ENCODE measurements at regions not wholly inside any gene's neighbourhood (a gene's known extent, or its start where the extent isn't known, plus 50 kb on each side); places are given as distances from the start of the nearest gene placed in this dataset.

DNA sequence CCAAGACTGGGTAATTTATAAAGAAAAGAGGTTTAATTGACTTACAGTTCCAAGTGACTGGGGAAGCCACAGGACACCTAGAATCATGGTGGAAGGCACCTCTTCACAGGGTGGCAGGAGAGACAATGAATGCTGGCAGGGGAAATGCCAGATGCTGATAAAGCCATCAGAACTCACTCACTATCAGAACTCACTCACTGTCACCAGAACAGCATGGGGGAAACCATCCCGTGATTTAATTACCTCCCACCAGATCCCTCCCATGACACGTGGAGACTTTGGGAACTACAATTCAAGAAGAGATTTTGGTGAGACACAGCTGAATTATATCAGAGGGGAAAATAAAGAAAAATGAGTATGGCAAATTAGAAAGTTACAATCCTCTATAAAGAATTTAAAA, 310.9 kb downstream of the BCHE start:
- no peak for DNase-seq (ENCODE audit: low read depth)
- no peaks in the 10 kb centered on the region for H3K27me3 ChIP-seq (ENCODE audit: control insufficient read depth, insufficient read depth, low read length)
- no peak overlapping the region for H3K4me3 ChIP-seq (ENCODE audit: low read depth, low read length)
- no peaks in the 10 kb centered on the region for H3K36me3 ChIP-seq (ENCODE audit: control insufficient read depth, insufficient read depth, low read length)
- no peak for TF ChIP-seq CTCF (IDR thresholded peaks at IDR 0.05; ENCODE audit: insufficient read depth, low read length, poor library complexity, severe bottlenecking)

GRCh38 chr3:165523801-165524200, 313.4 kb downstream of the BCHE start:
- Histone ChIP-seq H3K4me3 (ENCODE audit: low read depth, low read length) (no peak overlapping the region), H3K27me3 (ENCODE audit: control insufficient read depth, insufficient read depth, low read length) (no peaks in the 10 kb centered on the region), H3K36me3 (ENCODE audit: control insufficient read depth, insufficient read depth, low read length) (no peaks in the 10 kb centered on the region)
- peak; percentile 45 for DNase-seq (ENCODE audit: low read depth)
- no peak for TF ChIP-seq CTCF (IDR thresholded peaks at IDR 0.05; ENCODE audit: insufficient read depth, low read length, poor library complexity, severe bottlenecking)

DNA sequence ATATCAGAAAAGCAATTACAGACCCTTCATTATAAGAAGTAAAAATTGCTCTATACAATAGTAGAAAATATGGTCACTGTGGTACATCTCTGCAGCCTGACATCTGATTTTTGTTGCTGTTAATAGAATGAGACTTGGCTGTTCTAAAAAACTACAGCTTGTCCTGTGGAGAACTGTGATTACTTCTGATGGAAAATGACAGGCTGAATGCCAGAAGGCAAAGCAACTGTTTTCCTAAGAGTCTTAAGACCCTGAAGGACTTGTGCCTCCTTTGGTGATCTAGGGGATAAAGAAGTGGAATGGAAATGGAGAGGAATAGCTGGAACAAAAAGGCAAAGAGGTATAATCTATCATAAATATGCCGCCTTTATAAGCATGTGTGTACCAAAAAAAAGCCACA, 314.8 kb downstream of the BCHE start:
- Histone ChIP-seq H3K27me3 (ENCODE audit: control insufficient read depth, insufficient read depth, low read length) (no peaks in the 10 kb centered on the region), H3K36me3 (ENCODE audit: control insufficient read depth, insufficient read depth, low read length) (no peaks in the 10 kb centered on the region), H3K4me3 (ENCODE audit: low read depth, low read length) (no peak overlapping the region)
- TF ChIP-seq CTCF (IDR thresholded peaks at IDR 0.05; ENCODE audit: insufficient read depth, low read length, poor library complexity, severe bottlenecking), result no peak
- no peak for DNase-seq (ENCODE audit: low read depth)

- H3K27me3 ChIP-seq (ENCODE audit: control insufficient read depth, insufficient read depth, low read length), result no peaks in the 10 kb centered on the region
- H3K4me3 ChIP-seq (ENCODE audit: low read depth, low read length), result no peak overlapping the region
- no peak for TF ChIP-seq CTCF (IDR thresholded peaks at IDR 0.05; ENCODE audit: insufficient read depth, low read length, poor library complexity, severe bottlenecking)
- DNase-seq (ENCODE audit: low read depth), result no peak
- no peaks in the 10 kb centered on the region for H3K36me3 ChIP-seq (ENCODE audit: control insufficient read depth, insufficient read depth, low read length)
Measured at GRCh38 chr3:165521131-165521871, 315.9 kb downstream of the BCHE start.

- no peak for DNase-seq (ENCODE audit: low read depth)
Measured at GRCh38 chr3:165519687-165520086, 317.5 kb downstream of the BCHE start.

More at GRCh38 chr3:165519687-165520086, 317.5 kb downstream of the BCHE start:
- no peak for TF ChIP-seq CTCF (IDR thresholded peaks at IDR 0.05; ENCODE audit: insufficient read depth, low read length, poor library complexity, severe bottlenecking)
- Histone ChIP-seq H3K4me3 (ENCODE audit: low read depth, low read length) (no peak overlapping the region), H3K27me3 (ENCODE audit: control insufficient read depth, insufficient read depth, low read length) (no peaks in the 10 kb centered on the region), H3K36me3 (ENCODE audit: control insufficient read depth, insufficient read depth, low read length) (no peaks in the 10 kb centered on the region)

All from kidney epithelial cell (primary cell).